Left lung (tissue), 4 donors: ENCODE measurements at regions not wholly inside any gene's neighbourhood (a gene's known extent, or its start where the extent isn't known, plus 50 kb on each side); places are given as distances from the start of the nearest gene placed in this dataset.

Experiments
- ATAC-seq: fragments of 200-7000 bp; cut with Tn5 transposase; one replicate; pipeline ENCODE4 v1.9.1; 2020; ENCODE audit warnings: moderate library complexity
- DNase-seq, 4 donors: peaks; one replicate each; pipeline ENCODE4 v3.0.0-alpha.2; 2013 to 2020
- H3K27ac ChIP-seq, 2 donors: fragments of 200-600 bp; sonication (generic) in 1 of 2; one replicate each; pipeline versions ENCODE4 v1.5.0 to v1.8.0; 2020 to 2021
- H3K27me3 ChIP-seq, 2 donors: fragments of 200-600 bp; sonication (generic) in 1 of 2; one replicate each; pipeline versions ENCODE4 v1.5.0 to v1.8.0; 2020 to 2021
- H3K36me3 ChIP-seq, 2 donors: fragments of 200-600 bp; sonication (generic) in 1 of 2; one replicate each; pipeline versions ENCODE4 v1.5.0 to v1.8.0; 2020 to 2021
- H3K4me1 ChIP-seq, 2 donors: fragments of 200-600 bp; one replicate each; pipeline ENCODE4 v1.8.0; 2021
- H3K4me3 ChIP-seq, 2 donors: fragments of 200-600 bp; sonication (generic) in 1 of 2; one replicate each; pipeline versions ENCODE4 v1.5.0 to v1.8.0; 2020 to 2021; ENCODE audit warnings: mild to moderate bottlenecking in 1 of 2
- H3K9me3 ChIP-seq, 2 donors: fragments of 200-600 bp; sonication (generic) in 1 of 2; one replicate each; pipeline versions ENCODE4 v1.5.0 to v1.8.0; 2020 to 2021
- intact Hi-C, 2 donors: fragments of 100-400 bp; cut with DNase I; formaldehyde crosslinking; loops; one replicate each; pipeline versions ENCODE4 v1.11.2 to v1.14.2; 2022
- TF ChIP-seq, protein P1 (sequence below), 2 donors: fragments of 200-600 bp; sonication (generic) in 1 of 2; IDR thresholded peaks; one replicate each; pipeline versions ENCODE4 v1.5.0 to v1.8.0; 2021; ENCODE audit warnings: antibody characterized with exemption in 2 of 2
- donor health status: DM: no; HTN: yes; CAD: no.
- donor health status: DM: no; HTN: no; CAD: no.

DNA sequence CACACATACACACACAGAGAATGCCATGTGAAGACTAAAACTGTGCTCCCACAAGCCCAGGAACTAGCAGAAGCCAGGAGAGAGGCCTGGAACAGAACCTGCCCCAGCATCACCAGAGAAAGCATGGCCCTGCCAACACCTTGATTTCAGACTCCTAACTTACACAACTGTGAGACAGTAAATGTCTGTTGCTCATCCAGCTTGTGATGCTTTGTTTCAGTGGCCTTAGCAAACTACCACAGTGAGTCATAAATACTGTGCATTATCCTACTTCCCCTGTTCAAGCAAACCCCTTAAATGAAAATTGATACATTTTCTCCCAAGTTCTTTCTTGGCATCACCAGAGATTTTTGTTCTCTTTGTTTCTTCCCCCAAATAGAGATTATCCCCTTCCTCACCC is 1539.4 kb upstream of the TENM4 start:
- intact Hi-C loops: no loop called here
- H3K4me1 ChIP-seq: no peaks in the 10 kb centered on the region
- no peak overlapping the region for H3K27ac ChIP-seq
- TF ChIP-seq, protein P1, sequence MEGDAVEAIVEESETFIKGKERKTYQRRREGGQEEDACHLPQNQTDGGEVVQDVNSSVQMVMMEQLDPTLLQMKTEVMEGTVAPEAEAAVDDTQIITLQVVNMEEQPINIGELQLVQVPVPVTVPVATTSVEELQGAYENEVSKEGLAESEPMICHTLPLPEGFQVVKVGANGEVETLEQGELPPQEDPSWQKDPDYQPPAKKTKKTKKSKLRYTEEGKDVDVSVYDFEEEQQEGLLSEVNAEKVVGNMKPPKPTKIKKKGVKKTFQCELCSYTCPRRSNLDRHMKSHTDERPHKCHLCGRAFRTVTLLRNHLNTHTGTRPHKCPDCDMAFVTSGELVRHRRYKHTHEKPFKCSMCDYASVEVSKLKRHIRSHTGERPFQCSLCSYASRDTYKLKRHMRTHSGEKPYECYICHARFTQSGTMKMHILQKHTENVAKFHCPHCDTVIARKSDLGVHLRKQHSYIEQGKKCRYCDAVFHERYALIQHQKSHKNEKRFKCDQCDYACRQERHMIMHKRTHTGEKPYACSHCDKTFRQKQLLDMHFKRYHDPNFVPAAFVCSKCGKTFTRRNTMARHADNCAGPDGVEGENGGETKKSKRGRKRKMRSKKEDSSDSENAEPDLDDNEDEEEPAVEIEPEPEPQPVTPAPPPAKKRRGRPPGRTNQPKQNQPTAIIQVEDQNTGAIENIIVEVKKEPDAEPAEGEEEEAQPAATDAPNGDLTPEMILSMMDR (IDR thresholded peaks at IDR 0.05): no peak
- no peak overlapping the region for H3K4me3 ChIP-seq
- H3K27me3 ChIP-seq: no peaks in the 10 kb centered on the region
- ATAC-seq (no peak), DNase-seq (no peak)
- H3K9me3 ChIP-seq: no peaks in the 10 kb centered on the region
- no peaks in the 10 kb centered on the region for H3K36me3 ChIP-seq

DNA sequence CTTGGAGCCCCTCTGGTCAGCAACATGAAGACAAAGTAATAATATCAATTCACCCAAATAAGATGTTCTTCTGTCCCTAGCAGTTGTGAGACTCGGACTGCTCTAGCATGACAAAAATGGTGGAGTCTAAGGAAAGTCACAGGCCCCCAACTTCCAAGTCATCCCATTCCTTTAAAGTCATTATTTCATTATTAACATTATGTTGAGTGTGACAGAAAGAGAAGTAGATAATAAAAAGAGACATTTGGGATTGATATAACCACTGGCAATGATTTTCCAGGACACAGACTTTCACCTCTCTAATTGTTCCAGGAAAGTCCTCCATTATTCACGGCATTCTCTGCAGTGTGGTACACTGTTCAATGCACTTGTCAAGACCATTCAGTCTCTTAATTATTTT is 1533.0 kb upstream of the TENM4 start:
- intact Hi-C loops: no loop called here
- no peaks in the 10 kb centered on the region for H3K9me3 ChIP-seq
- no peak overlapping the region for H3K4me3 ChIP-seq
- no peak for ATAC-seq
- no peaks in the 10 kb centered on the region for H3K27me3 ChIP-seq
- TF ChIP-seq, protein P1 (IDR thresholded peaks at IDR 0.05): no peak
- no peaks in the 10 kb centered on the region for H3K36me3 ChIP-seq
- no peak overlapping the region for H3K27ac ChIP-seq
- no peak for DNase-seq
- H3K4me1 ChIP-seq: no peaks in the 10 kb centered on the region

DNA sequence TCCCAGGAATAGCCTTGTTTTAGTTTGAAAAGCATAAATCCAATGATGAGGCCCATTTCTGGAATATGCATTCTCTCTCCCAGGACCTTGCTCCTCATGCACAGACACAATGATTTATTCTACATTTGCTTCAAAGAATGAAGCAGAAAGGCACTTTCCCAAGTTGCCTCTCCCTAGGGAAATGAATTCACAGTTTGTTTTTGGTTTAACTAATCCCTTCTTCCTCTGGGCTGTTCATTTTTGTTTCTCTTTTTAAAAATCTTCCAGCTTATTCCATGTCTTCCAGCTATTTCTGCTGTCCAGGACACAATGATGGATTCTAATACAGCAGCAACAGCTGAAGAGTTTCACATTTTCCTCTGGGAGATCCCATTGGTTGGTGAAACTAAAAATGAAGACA is 1529.2 kb upstream of the TENM4 start:
- no peak for DNase-seq
- TF ChIP-seq, protein P1 (IDR thresholded peaks at IDR 0.05): no peak
- H3K27ac ChIP-seq: no peak overlapping the region
- no peak overlapping the region for H3K4me3 ChIP-seq
- H3K36me3 ChIP-seq: no peaks in the 10 kb centered on the region
- H3K4me1 ChIP-seq: no peaks in the 10 kb centered on the region
- H3K9me3 ChIP-seq: no peaks in the 10 kb centered on the region
- intact Hi-C loops: no loop called here
- no peaks in the 10 kb centered on the region for H3K27me3 ChIP-seq
- no peak for ATAC-seq

DNA sequence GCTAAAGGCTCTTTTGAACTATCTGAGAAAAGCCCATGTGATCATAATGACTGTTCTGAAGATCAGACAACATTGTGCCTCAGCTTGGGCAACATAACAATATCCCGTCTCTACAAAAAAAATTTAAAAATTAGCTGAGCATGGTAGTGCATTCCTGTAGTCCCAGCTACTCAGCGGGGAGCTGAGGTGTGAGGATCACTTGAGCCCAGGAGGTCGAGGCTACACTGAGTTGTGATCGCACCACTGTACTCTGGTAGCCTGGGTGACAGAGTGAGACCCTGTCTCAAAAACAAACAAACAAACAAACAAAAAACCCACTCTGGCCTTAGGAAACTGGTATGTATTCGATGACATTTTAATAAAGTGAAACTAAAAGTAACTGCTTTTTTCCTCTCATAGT is 1526.8 kb upstream of the TENM4 start:
- ATAC-seq (no peak), DNase-seq (no peak)
- Histone ChIP-seq H3K9me3 (no peaks in the 10 kb centered on the region), H3K36me3 (no peaks in the 10 kb centered on the region), H3K4me3 (no peak overlapping the region), H3K27ac (no peak overlapping the region), H3K4me1 (no peaks in the 10 kb centered on the region), H3K27me3 (no peaks in the 10 kb centered on the region)
- TF ChIP-seq, protein P1 (IDR thresholded peaks at IDR 0.05): no peak
- intact Hi-C loops: no loop called here

DNA sequence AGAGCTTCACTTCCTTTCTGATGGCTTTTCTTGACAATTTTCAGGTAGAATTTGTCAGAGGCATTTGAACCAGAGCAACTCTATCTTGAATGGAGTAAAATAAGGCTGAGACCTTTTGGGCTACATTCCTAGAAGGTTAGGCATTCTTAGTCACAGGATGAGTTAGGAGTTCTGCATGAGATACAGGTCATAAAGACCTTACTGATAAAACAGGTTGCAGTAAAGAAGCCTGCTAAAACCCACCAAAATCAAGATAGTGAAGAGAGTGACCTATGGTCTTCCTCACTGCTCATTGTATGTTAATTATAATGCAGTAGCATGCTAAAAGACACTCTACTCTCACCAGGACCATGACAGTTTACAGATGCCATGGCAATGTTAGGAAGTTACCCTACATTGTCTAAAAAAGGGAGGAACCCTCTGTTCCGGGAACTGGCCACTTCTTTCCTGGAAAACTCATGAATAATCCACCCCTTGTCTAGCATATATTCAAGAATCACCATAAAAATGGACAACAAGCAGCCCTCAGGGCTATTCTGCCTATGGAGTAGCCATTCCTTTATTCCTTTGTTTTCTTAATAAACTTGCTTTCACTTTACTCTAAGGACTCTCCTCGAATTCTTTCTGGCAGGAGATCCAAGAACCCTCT is 1519.7 kb upstream of the TENM4 start:
- Histone ChIP-seq H3K9me3 (no peaks in the 10 kb centered on the region), H3K4me3 (no peak overlapping the region), H3K27me3 (no peaks in the 10 kb centered on the region), H3K27ac (no peak overlapping the region), H3K36me3 (no peaks in the 10 kb centered on the region), H3K4me1 (no peaks in the 10 kb centered on the region)
- TF ChIP-seq, protein P1 (IDR thresholded peaks at IDR 0.05): no peak
- intact Hi-C loops: no loop called here
- ATAC-seq (no peak), DNase-seq (no peak)
